ENCODE measurements at regions not wholly inside any gene's neighbourhood (a gene's known extent, or its start where the extent isn't known, plus 50 kb on each side); places are given as distances from the start of the nearest gene placed in this dataset.

DNA sequence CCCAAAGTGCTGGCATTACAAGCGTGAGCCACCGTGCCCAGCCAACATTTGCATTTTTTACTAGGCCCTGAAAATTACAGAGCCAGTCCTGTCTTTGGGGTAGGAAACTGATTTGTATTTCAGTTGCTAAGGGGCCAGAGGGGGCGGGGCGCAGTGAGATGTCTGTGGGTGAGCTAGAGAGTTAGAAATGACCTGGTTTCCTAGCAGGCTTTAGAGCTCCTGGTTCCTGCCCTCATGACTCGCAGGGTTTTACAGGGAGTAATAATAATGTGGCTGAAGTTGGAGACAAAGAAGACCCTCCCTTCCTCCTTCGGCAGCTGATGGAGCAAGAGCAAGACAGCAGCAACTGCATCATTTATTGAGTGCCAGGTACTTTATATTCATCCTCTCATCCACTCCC lies 131.5 kb downstream of the TFAP2C start:
- TF ChIP-seq, protein P1, sequence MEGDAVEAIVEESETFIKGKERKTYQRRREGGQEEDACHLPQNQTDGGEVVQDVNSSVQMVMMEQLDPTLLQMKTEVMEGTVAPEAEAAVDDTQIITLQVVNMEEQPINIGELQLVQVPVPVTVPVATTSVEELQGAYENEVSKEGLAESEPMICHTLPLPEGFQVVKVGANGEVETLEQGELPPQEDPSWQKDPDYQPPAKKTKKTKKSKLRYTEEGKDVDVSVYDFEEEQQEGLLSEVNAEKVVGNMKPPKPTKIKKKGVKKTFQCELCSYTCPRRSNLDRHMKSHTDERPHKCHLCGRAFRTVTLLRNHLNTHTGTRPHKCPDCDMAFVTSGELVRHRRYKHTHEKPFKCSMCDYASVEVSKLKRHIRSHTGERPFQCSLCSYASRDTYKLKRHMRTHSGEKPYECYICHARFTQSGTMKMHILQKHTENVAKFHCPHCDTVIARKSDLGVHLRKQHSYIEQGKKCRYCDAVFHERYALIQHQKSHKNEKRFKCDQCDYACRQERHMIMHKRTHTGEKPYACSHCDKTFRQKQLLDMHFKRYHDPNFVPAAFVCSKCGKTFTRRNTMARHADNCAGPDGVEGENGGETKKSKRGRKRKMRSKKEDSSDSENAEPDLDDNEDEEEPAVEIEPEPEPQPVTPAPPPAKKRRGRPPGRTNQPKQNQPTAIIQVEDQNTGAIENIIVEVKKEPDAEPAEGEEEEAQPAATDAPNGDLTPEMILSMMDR (IDR thresholded peaks at IDR 0.05), result no peak
- TF ChIP-seq EZH2 (IDR thresholded peaks at IDR 0.05), result no peak
